ACHN (cell line): ENCODE measurements at regions not wholly inside any gene's neighbourhood (a gene's known extent, or its start where the extent isn't known, plus 50 kb on each side); places are given as distances from the start of the nearest gene placed in this dataset.

Experiments
- DNase-seq: peaks from one replicate; pipeline ENCODE4 v3.0.0-alpha.2; 2015
- in situ Hi-C: cut with HindIII; loops from 2 replicates; pipeline ENCODE4 v1.10.0; 2017; ENCODE audit warnings: low sequenced_read_pairs, low pct_ligation_motif_present, low pct_unique_long_range_greater_than_20kb

GRCh38 chr16:5615868-5616642 lies 518.5 kb upstream of the EEF2KMT start:
- in situ Hi-C loops = no loop called here
- peak; percentile 71 for DNase-seq

GRCh38 chr16:5607169-5607568 lies 509.6 kb upstream of the EEF2KMT start:
- in situ Hi-C loops = no loop called here
- DNase-seq = no peak

GRCh38 chr16:5605404-5605803 lies 507.8 kb upstream of the EEF2KMT start:
- no peak for DNase-seq
- in situ Hi-C loops = no loop called here

- in situ Hi-C loops = no loop called here
- DNase-seq = peak; percentile 34
These were observed 507.2 kb upstream of the EEF2KMT start for GRCh38 chr16:5604770-5605169.

- DNase-seq = no peak
These were observed 506.2 kb upstream of the EEF2KMT start for GRCh38 chr16:5603836-5604235.

GRCh38 chr16:5601957-5602356 lies 504.4 kb upstream of the EEF2KMT start:
- no peak for DNase-seq
- in situ Hi-C loops = no loop called here

More at GRCh38 chr16:5603836-5604235, 506.2 kb upstream of the EEF2KMT start:
- in situ Hi-C loops = no loop called here

- no peak for DNase-seq
These were observed 501.2 kb upstream of the EEF2KMT start for GRCh38 chr16:5598793-5599192.

GRCh38 chr16:5595849-5596248 lies 498.3 kb upstream of the EEF2KMT start:
- in situ Hi-C loops = no loop called here
- no peak for DNase-seq

More at GRCh38 chr16:5598793-5599192, 501.2 kb upstream of the EEF2KMT start:
- in situ Hi-C loops = no loop called here

GRCh38 chr16:5590416-5590815 lies 492.8 kb upstream of the EEF2KMT start:
- DNase-seq = no peak
- in situ Hi-C loops = no loop called here

- in situ Hi-C loops = no loop called here
- no peak for DNase-seq
These were observed 492.3 kb upstream of the EEF2KMT start for GRCh38 chr16:5589812-5590373.

- DNase-seq = no peak
- in situ Hi-C loops = no loop called here
These were observed 486.5 kb upstream of the EEF2KMT start for GRCh38 chr16:5584109-5584508.

GRCh38 chr16:5582529-5582928 lies 484.9 kb upstream of the EEF2KMT start:
- no peak for DNase-seq
- in situ Hi-C loops = no loop called here

- in situ Hi-C loops = no loop called here
- no peak for DNase-seq
These were observed 484.3 kb upstream of the EEF2KMT start for GRCh38 chr16:5581908-5582307.

- no peak for DNase-seq
- in situ Hi-C loops = no loop called here
These were observed 483.8 kb upstream of the EEF2KMT start for GRCh38 chr16:5581428-5581827.

GRCh38 chr16:5580772-5581171 lies 483.2 kb upstream of the EEF2KMT start:
- no peak for DNase-seq
- in situ Hi-C loops = no loop called here

- DNase-seq = no peak
- in situ Hi-C loops = no loop called here
These were observed 482.7 kb upstream of the EEF2KMT start for GRCh38 chr16:5580296-5580695.

GRCh38 chr16:5578980-5579379 lies 481.4 kb upstream of the EEF2KMT start:
- DNase-seq = no peak
- in situ Hi-C loops = no loop called here

- in situ Hi-C loops = no loop called here
- DNase-seq = no peak
These were observed 479.9 kb upstream of the EEF2KMT start for GRCh38 chr16:5577463-5577862.

- no peak for DNase-seq
- in situ Hi-C loops = no loop called here
These were observed 478.2 kb upstream of the EEF2KMT start for GRCh38 chr16:5575646-5576245.

GRCh38 chr16:5575121-5575520 lies 477.5 kb upstream of the EEF2KMT start:
- DNase-seq = no peak
- in situ Hi-C loops = no loop called here
